Spleen (tissue), 11 donors: ENCODE measurements at regions not wholly inside any gene's neighbourhood (a gene's known extent, or its start where the extent isn't known, plus 50 kb on each side); places are given as distances from the start of the nearest gene placed in this dataset.

Source experiments
- DNase-seq: peaks from one replicate; pipeline ENCODE4 v3.0.0-alpha.2; 2020
- H3K27ac ChIP-seq, 8 donors: fragments of 200-600 bp; sonication (generic) in 7 of 8; 1 replicate in 4 of 8; 2 replicates in 4 of 8; pipeline versions ENCODE4 v1.5.0 to v1.8.0; 2016 to 2021; ENCODE audit warnings: inconsistent platforms in 4 of 8, mild to moderate bottlenecking in 4 of 8, moderate library complexity in 1 of 8
- H3K27me3 ChIP-seq, 7 donors: fragments of 200-600 bp; sonication (generic) in 6 of 7; replicated peaks in 1 of 7; 1 replicate in 4 of 7; 2 replicates in 3 of 7; pipeline versions ENCODE4 v1.5.0 to v1.8.0; 2016 to 2021; ENCODE audit warnings: inconsistent platforms in 3 of 7, mild to moderate bottlenecking in 1 of 7
- H3K36me3 ChIP-seq, 6 donors: fragments of 200-600 bp; sonication (generic) in 5 of 6; 1 replicate in 4 of 6; 2 replicates in 2 of 6; pipeline versions ENCODE4 v1.5.0 to v1.8.0; 2016 to 2021; ENCODE audit warnings: inconsistent platforms in 2 of 6
- H3K4me1 ChIP-seq, 6 donors: fragments of 200-600 bp; sonication (generic) in 5 of 6; 1 replicate in 3 of 6; 2 replicates in 3 of 6; pipeline versions ENCODE4 v1.5.0 to v1.8.0; 2016 to 2021; ENCODE audit warnings: inconsistent platforms in 3 of 6
- H3K4me3 ChIP-seq, 8 donors: fragments of 200-600 bp; sonication (generic) in 7 of 8; 1 replicate in 4 of 8; 2 replicates in 4 of 8; pipeline versions ENCODE4 v1.5.0 to v1.8.0; 2016 to 2021; ENCODE audit warnings: inconsistent platforms in 4 of 8, mild to moderate bottlenecking in 4 of 8, moderate library complexity in 2 of 8
- H3K9me3 ChIP-seq, 8 donors: fragments of 200-600 bp; sonication (generic) in 7 of 8; 1 replicate in 4 of 8; 2 replicates in 4 of 8; pipeline versions ENCODE4 v1.5.0 to v1.8.0; 2016 to 2021; ENCODE audit warnings: inconsistent platforms in 4 of 8
- POLR2A ChIP-seq, 3 donors: fragments of 450-650 bp; IDR thresholded peaks; one replicate each; pipeline ENCODE4 v1.5.1; 2017; ENCODE audit warnings: antibody characterized with exemption in 3 of 3, mild to moderate bottlenecking in 1 of 3
- POLR2AphosphoS5 ChIP-seq, 3 donors: sonication (generic); formaldehyde crosslinking; IDR thresholded peaks; one replicate each; pipeline ENCODE4 v1.5.1; 2017; ENCODE audit warnings: antibody characterized with exemption in 3 of 3
- WGBS, 5 donors: extraction: QIAGEN DNeasy Blood & Tissue Kit in 3 of 5; methylation state at CpG; one replicate each; pipeline versions ENCODE4 v1.1.5 to v1.1.7; 2013 to 2018; 5-methylcytosine and 5-hydroxymethylcytosine counted together
- intact Hi-C: fragments of 100-400 bp; cut with DNase I; formaldehyde crosslinking; loops from one replicate; pipeline ENCODE4 v1.15.0; 2023; ENCODE audit warnings: low total_unique reads
- TF ChIP-seq, protein P1 (sequence below), 11 experiments: fragments of 200-600 bp in 7 of 11; fragments of 450-650 bp in 4 of 11; sonication (generic) in 4 of 11; IDR thresholded peaks in 8 of 11; conservative IDR thresholded peaks in 3 of 11; 1 replicate in 7 of 11; 2 replicates in 4 of 11; pipeline versions ENCODE4 v1.4.0 to v1.8.0; 2016 to 2021; ENCODE audit warnings: antibody characterized with exemption in 11 of 11, inconsistent platforms in 4 of 11, mild to moderate bottlenecking in 1 of 11
- donor health status: healthy with polysubstance abuse.
- donor health status: DM: no; HTN: no; CAD: no; lungs with moderate emphysema.
- donor health status: DM: no; HTN: no; CAD: no.
- donor health status: Bipolar disorder and iron deficiency.
- donor health status: healthy.
- donor health status: DM: no; HTN: no; CAD: no.
- donor health status: DM: yes; HTN: yes; CAD: no.

DNA sequence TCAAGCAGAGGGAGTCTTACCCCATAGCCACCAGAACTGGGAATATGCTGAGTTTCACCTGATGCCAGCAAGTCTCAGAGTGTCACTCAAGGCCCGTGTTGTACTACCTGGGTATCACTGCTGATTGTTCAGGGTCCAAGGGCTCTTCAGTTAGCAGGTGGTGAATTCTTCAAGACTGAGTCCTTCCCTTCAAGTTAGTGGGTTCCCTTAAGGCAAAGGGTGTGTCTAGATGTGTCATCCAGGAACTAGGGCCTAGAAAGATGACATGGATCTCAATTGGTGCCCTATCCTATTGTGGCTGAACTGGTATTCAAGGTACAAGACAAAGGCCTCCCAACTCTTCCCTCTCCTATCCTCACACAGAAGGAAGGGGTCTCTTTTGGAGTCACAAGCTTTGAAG lies 159.9 kb upstream of the DIPK2B start:
- Histone ChIP-seq H3K27ac (no peak overlapping the region), H3K4me3 (no peak overlapping the region), H3K36me3 (no peaks in the 10 kb centered on the region), H3K9me3 (peaks cover 0 to 18% (median 1%) of the 10 kb centered on the region in 8 donors), H3K4me1 (no peaks in the 10 kb centered on the region), H3K27me3 (peaks cover 0 to 4% (median 0%) of the 10 kb centered on the region in 7 donors)
- DNase-seq, result no peak
- 63 to 100% (median 71%) methylated on average over 1 of the region's 1 CpG for WGBS, 5 donors
- intact Hi-C loops, result no loop called here
- TF ChIP-seq, protein P1, sequence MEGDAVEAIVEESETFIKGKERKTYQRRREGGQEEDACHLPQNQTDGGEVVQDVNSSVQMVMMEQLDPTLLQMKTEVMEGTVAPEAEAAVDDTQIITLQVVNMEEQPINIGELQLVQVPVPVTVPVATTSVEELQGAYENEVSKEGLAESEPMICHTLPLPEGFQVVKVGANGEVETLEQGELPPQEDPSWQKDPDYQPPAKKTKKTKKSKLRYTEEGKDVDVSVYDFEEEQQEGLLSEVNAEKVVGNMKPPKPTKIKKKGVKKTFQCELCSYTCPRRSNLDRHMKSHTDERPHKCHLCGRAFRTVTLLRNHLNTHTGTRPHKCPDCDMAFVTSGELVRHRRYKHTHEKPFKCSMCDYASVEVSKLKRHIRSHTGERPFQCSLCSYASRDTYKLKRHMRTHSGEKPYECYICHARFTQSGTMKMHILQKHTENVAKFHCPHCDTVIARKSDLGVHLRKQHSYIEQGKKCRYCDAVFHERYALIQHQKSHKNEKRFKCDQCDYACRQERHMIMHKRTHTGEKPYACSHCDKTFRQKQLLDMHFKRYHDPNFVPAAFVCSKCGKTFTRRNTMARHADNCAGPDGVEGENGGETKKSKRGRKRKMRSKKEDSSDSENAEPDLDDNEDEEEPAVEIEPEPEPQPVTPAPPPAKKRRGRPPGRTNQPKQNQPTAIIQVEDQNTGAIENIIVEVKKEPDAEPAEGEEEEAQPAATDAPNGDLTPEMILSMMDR (IDR thresholded peaks at IDR 0.05 in 8 of 11, conservative IDR thresholded peaks at IDR 0.05 in 3 of 11), result no peak
- no peak for TF ChIP-seq POLR2A (IDR thresholded peaks at IDR 0.05)
- TF ChIP-seq POLR2AphosphoS5 (IDR thresholded peaks at IDR 0.05), result no peak

DNA sequence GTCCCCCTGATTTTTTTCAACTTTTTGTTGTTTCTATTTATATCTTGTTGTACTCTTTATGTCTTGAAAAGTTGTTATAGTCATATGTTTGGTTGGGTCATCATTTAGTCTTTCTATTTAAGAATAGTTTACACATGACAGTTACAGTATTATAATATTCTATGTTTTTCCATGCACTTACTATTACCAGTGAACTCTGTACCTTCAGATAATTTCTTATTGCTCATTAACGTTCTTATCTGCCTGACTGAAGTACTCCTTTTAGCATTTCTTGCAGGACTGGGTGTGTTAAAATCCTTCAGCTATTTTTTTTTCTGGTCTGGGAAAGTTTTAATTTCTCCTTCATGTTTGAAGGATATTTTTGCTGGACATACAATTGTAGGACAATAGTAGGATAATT lies 157.7 kb upstream of the DIPK2B start:
- Histone ChIP-seq H3K27ac (no peak overlapping the region), H3K4me3 (no peak overlapping the region), H3K9me3 (peaks cover 0 to 18% (median 1%) of the 10 kb centered on the region in 8 donors), H3K4me1 (no peaks in the 10 kb centered on the region), H3K27me3 (peaks cover 0 to 4% (median 0%) of the 10 kb centered on the region in 7 donors), H3K36me3 (no peaks in the 10 kb centered on the region)
- TF ChIP-seq POLR2A (IDR thresholded peaks at IDR 0.05), result no peak
- TF ChIP-seq, protein P1 (IDR thresholded peaks at IDR 0.05 in 8 of 11, conservative IDR thresholded peaks at IDR 0.05 in 3 of 11), result no peak
- TF ChIP-seq POLR2AphosphoS5 (IDR thresholded peaks at IDR 0.05), result no peak
- intact Hi-C loops, result no loop called here
- DNase-seq, result no peak
- 35 to 77% (median 59%) methylated on average over 1 of the region's 1 CpG for WGBS, 5 donors

DNA sequence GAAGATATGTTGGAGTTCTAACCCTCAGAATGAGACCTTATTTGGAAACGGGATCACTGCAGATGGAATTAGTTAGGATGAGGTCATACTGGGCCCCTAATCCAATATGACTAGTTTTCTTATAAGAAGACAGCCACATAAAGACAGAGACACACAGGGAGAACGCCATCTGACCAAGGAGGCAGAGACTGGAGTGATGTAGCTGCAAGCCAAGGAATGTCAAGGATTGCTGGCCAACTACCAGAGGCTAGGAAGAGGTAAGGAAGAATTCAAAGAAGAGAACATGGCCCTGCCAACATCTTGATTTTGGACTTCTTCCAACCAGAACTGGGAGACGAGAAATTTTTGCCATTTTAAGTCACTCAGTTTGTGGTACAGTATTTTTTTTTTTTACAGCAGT lies 152.8 kb upstream of the DIPK2B start:
- peaks cover 0 to 24% (median 1%) of the 10 kb centered on the region in 8 donors for H3K9me3 ChIP-seq
- H3K4me1 ChIP-seq, result no peaks in the 10 kb centered on the region
- TF ChIP-seq POLR2AphosphoS5 (IDR thresholded peaks at IDR 0.05) (no peak), POLR2A (IDR thresholded peaks at IDR 0.05) (no peak)
- TF ChIP-seq, protein P1 (IDR thresholded peaks at IDR 0.05 in 8 of 11, conservative IDR thresholded peaks at IDR 0.05 in 3 of 11), result no peak
- no peaks in the 10 kb centered on the region for H3K36me3 ChIP-seq
- H3K27ac ChIP-seq, result no peak overlapping the region
- no peak overlapping the region for H3K4me3 ChIP-seq
- intact Hi-C loops, result no loop called here
- DNase-seq, result no peak
- no peaks in the 10 kb centered on the region for H3K27me3 ChIP-seq
- WGBS, 5 donors, result 49 to 76% (median 66%) methylated on average over 3 of the region's 3 CpGs

DNA sequence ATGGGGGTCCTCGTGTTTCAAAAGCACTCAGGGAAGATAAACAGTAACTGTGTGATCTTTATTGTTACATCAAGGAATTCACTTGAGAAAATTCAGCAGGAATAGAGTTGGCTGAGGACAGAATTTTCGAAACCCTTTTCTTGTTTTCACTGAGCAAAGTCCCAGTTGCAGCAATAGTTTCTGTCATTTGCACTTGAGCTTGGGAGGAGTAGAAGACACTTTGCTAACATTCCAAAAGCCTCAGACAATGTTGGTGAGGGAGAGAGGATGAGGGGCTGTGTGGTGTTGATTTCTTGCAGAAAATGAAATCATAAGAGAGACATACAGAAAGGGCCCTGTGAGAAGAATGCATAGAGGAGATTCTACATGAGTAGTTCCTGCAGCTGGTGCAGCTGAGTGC lies 151.9 kb upstream of the DIPK2B start:
- WGBS, 5 donors, result 55 to 75% (median 69%) methylated on average over 2 of the region's 2 CpGs
- Histone ChIP-seq H3K27ac (no peak overlapping the region), H3K9me3 (peaks cover 0 to 24% (median 1%) of the 10 kb centered on the region in 8 donors), H3K4me3 (no peak overlapping the region), H3K4me1 (no peaks in the 10 kb centered on the region), H3K36me3 (no peaks in the 10 kb centered on the region), H3K27me3 (no peaks in the 10 kb centered on the region)
- DNase-seq, result no peak
- intact Hi-C loops, result no loop called here
- TF ChIP-seq, protein P1 (IDR thresholded peaks at IDR 0.05 in 8 of 11, conservative IDR thresholded peaks at IDR 0.05 in 3 of 11), result no peak
- no peak for TF ChIP-seq POLR2A (IDR thresholded peaks at IDR 0.05)
- TF ChIP-seq POLR2AphosphoS5 (IDR thresholded peaks at IDR 0.05), result no peak
